ENCODE measurements at regions not wholly inside any gene's neighbourhood (a gene's known extent, or its start where the extent isn't known, plus 50 kb on each side); places are given as distances from the start of the nearest gene placed in this dataset.
A peak's percentile ranks its signal among the peaks of the same experiment; 100 is the strongest.

GRCh38 chr10:128209862-128210214 is 83.6 kb upstream of the MKI67 start:
- Histone ChIP-seq H3K9me2 (ENCODE audit: insufficient read depth) (no peaks in the 10 kb centered on the region), H3K4me3 (replicated peaks in 1 of 2; ENCODE audit: low read depth in 1 of 2, low read length in 2 of 2) (peak overlapping the region in 1 of 2 experiments; percentile 65; a peak in 3 of 4 replicates), H3K79me2 (ENCODE audit: insufficient read depth, low read length) (no peaks in the 10 kb centered on the region), H3K9me3 (ENCODE audit: control insufficient read depth in 1 of 2, insufficient read depth in 1 of 2, low read depth in 1 of 2, low read length in 2 of 2) (no peaks in the 10 kb centered on the region), H3K4me2 (ENCODE audit: low read length) (peak overlapping the region; percentile 88), H3K4me1 (ENCODE audit: control insufficient read depth in 1 of 2, insufficient read depth in 2 of 2, low read length in 2 of 2) (peaks cover 2 to 21% of the 10 kb centered on the region in 2 experiments; a peak in 2 of 4 replicates), H3K27ac (ENCODE audit: low read depth, low read length) (no peak overlapping the region), H3K36me3 (ENCODE audit: control insufficient read depth in 1 of 2, insufficient read depth in 2 of 2, low read length in 2 of 2) (no peaks in the 10 kb centered on the region), H3K27me3 (ENCODE audit: insufficient read depth, low read length) (no peaks in the 10 kb centered on the region), H3K9ac (ENCODE audit: low read length) (no peak overlapping the region), H4K20me1 (ENCODE audit: insufficient read depth) (no peaks in the 10 kb centered on the region), H2AFZ (ENCODE audit: low read depth, low read length, poor library complexity, severe bottlenecking) (peak overlapping the region; percentile 25)
- ATAC-seq, result peak; percentile 19
- ChIA-PET CTCF (interaction anchor here (0.6 to 0.7 kb wide), 2 partner anchors 302 to 549 kb away, joined by 4 to 6 read pairs; no protein-coding TSS in a partner anchor), RAD21 (ENCODE audit: low non-redundant PET in 1 of 2, low total read pairs in 2 of 2, uncharacterized antibody in 2 of 2, unreplicated experiment in 2 of 2) (no interaction called here), POLR2A (interaction anchor here (0.7 kb wide), 1 partner anchor 1857 kb away, joined by 3 read pairs; no protein-coding TSS in a partner anchor)
- DNase-seq (ENCODE audit: low read depth, low spot score), result no peak
- TF ChIP-seq EZH2phosphoT487 (IDR thresholded peaks at IDR 0.05; ENCODE audit: borderline replicate concordance) (no peak), YY1 (IDR thresholded peaks at IDR 0.05; ENCODE audit: extremely low read depth, insufficient replicate concordance, low read depth, low read length) (no peak), ZBTB33 (IDR thresholded peaks at IDR 0.05; ENCODE audit: extremely low read depth, insufficient replicate concordance, low read length) (no peak), REST (IDR thresholded peaks at IDR 0.05; ENCODE audit: low read depth) (no peak), ZFX (IDR thresholded peaks at IDR 0.05) (no peak), MAX (IDR thresholded peaks at IDR 0.05) (no peak), SIN3A (IDR thresholded peaks at IDR 0.05; ENCODE audit: low read depth) (no peak), ZNF274 (IDR thresholded peaks at IDR 0.05; ENCODE audit: low read depth, low read length) (no peak), FOSL1 (IDR thresholded peaks at IDR 0.05; ENCODE audit: low read depth) (no peak)
- BruUV-seq (replicated peaks), result no TSS peak
- intact Hi-C loops (cut with micrococcal nuclease), result loop anchor here (2.0 kb wide), 1 partner anchor 131 kb away; no protein-coding TSS in a partner anchor
